Stimulated activated CD4-positive, alpha-beta T cell treated with anti-CD3 and anti-CD28 coated beads, Interleukin-12 subunit alpha, Interleukin-12 subunit beta, amount 100 ng/mL, for 24 hours (primary cell): ENCODE measurements at regions not wholly inside any gene's neighbourhood (a gene's known extent, or its start where the extent isn't known, plus 50 kb on each side); places are given as distances from the start of the nearest gene placed in this dataset.

Experiments
- DNase-seq, 2 experiments: peaks; one replicate each; pipeline ENCODE4 v3.0.0-alpha.2; 2020; ENCODE audit warnings: low read depth in 2 of 2

GRCh38 chr11:134577751-134578395, 165.8 kb upstream of the B3GAT1 start:
- DNase-seq: no peak

GRCh38 chr11:134576721-134577171, 164.7 kb upstream of the B3GAT1 start:
- no peak for DNase-seq

- no peak for DNase-seq
Observed at GRCh38 chr11:134576286-134576685, 164.2 kb upstream of the B3GAT1 start.

- no peak for DNase-seq
Observed at GRCh38 chr11:134575504-134576230, 163.6 kb upstream of the B3GAT1 start.

GRCh38 chr11:134574947-134575346, 162.9 kb upstream of the B3GAT1 start:
- no peak for DNase-seq

GRCh38 chr11:134574425-134574824, 162.4 kb upstream of the B3GAT1 start:
- DNase-seq: no peak

- DNase-seq: no peak
Observed at GRCh38 chr11:134573857-134574256, 161.8 kb upstream of the B3GAT1 start.

GRCh38 chr11:134572741-134573675, 161.0 kb upstream of the B3GAT1 start:
- DNase-seq: no peak

- no peak for DNase-seq
Observed at GRCh38 chr11:134571301-134571700, 159.3 kb upstream of the B3GAT1 start.

GRCh38 chr11:134569195-134569594, 157.2 kb upstream of the B3GAT1 start:
- DNase-seq: no peak

- no peak for DNase-seq
Observed at GRCh38 chr11:134566311-134566710, 154.3 kb upstream of the B3GAT1 start.

- DNase-seq: no peak
Observed at GRCh38 chr11:134565343-134565891, 153.4 kb upstream of the B3GAT1 start.

- no peak for DNase-seq
Observed at GRCh38 chr11:134564472-134565200, 152.6 kb upstream of the B3GAT1 start.

GRCh38 chr11:134562941-134563471, 151.0 kb upstream of the B3GAT1 start:
- no peak for DNase-seq

GRCh38 chr11:134562196-134562595, 150.2 kb upstream of the B3GAT1 start:
- no peak for DNase-seq

GRCh38 chr11:134561331-134561720, 149.3 kb upstream of the B3GAT1 start:
- DNase-seq: no peak

GRCh38 chr11:134560566-134561330, 148.7 kb upstream of the B3GAT1 start:
- DNase-seq: no peak

GRCh38 chr11:134560066-134560465, 148.0 kb upstream of the B3GAT1 start:
- DNase-seq: no peak

GRCh38 chr11:134559602-134559962, 147.5 kb upstream of the B3GAT1 start:
- DNase-seq: no peak

- no peak for DNase-seq
Observed at GRCh38 chr11:134558916-134559601, 147.0 kb upstream of the B3GAT1 start.
